ENCODE measurements at regions not wholly inside any gene's neighbourhood (a gene's known extent, or its start where the extent isn't known, plus 50 kb on each side); places are given as distances from the start of the nearest gene placed in this dataset.

DNA sequence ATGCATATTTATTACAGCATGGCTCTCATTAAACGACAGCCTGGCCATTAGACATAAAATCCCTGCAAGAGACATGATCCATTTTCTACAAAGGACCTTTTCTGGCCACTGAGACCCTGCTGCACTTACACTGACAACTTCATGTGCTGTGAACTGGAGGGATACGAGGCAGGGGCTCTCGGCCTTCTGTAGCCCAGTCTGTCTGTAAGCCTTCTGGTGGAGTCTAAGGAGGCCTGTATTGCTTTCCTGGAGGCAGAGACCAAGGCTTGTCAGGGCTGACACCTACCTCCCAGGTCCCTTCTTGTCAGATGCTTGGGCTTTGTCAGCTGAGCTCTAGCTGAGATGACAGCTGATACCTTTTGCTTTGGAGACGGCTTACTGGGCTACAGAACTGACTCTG, 776.9 kb upstream of the ARPP21 start:
- TF ChIP-seq, protein P1, sequence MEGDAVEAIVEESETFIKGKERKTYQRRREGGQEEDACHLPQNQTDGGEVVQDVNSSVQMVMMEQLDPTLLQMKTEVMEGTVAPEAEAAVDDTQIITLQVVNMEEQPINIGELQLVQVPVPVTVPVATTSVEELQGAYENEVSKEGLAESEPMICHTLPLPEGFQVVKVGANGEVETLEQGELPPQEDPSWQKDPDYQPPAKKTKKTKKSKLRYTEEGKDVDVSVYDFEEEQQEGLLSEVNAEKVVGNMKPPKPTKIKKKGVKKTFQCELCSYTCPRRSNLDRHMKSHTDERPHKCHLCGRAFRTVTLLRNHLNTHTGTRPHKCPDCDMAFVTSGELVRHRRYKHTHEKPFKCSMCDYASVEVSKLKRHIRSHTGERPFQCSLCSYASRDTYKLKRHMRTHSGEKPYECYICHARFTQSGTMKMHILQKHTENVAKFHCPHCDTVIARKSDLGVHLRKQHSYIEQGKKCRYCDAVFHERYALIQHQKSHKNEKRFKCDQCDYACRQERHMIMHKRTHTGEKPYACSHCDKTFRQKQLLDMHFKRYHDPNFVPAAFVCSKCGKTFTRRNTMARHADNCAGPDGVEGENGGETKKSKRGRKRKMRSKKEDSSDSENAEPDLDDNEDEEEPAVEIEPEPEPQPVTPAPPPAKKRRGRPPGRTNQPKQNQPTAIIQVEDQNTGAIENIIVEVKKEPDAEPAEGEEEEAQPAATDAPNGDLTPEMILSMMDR (optimal IDR thresholded peaks at IDR 0.05 in 1 of 3, IDR thresholded peaks at IDR 0.05 in 1 of 3, conservative IDR thresholded peaks at IDR 0.05 in 1 of 3; ENCODE audit: extremely low read depth in 1 of 3, insufficient read depth in 2 of 3, low read length in 3 of 3): no peak
- no peak for TF ChIP-seq EZH2 (IDR thresholded peaks at IDR 0.05; ENCODE audit: low read length)

Data from keratinocyte (primary cell).